HG02642 (cell line): ENCODE measurements at regions not wholly inside any gene's neighbourhood (a gene's known extent, or its start where the extent isn't known, plus 50 kb on each side); places are given as distances from the start of the nearest gene placed in this dataset.
"Not testable (repeated sequence)": the region's sequence is repeated elsewhere in the genome, so short reads cannot be mapped to it uniquely, and the experiment has no call there.

Source experiments
- ATAC-seq: cut with Tn5 transposase; IDR thresholded peaks from one replicate; pipeline ENCODE4 v1.9.1; 2021; ENCODE audit warnings: mild to moderate bottlenecking; ENCODE audit not compliant: unreplicated experiment, poor library complexity

DNA sequence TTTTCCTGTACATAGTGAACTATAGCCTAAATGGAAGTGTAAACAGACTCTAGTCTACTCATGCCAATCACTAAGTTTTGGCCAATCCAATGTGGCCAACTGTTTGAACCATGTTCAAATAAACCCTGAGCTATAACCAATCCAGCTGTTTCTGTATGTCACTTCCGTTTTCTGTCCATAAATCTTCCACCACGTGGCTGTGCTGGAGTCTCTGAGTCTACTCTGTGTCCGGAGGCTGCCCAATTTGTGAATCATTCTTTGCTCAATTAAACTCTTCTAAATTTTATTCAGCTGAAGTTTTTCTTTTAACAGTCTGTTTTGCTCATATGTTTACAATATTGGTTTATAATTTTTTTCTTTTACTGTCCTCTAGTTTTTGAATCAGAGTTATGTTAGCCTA, 112.3 kb upstream of the BANK1 start:
- no peak for ATAC-seq

- ATAC-seq = no peak
Measured at GRCh38 chr4:101670897-101671296, 119.6 kb upstream of the BANK1 start.

GRCh38 chr4:101670370-101670769, 120.2 kb upstream of the BANK1 start:
- ATAC-seq = no peak

DNA sequence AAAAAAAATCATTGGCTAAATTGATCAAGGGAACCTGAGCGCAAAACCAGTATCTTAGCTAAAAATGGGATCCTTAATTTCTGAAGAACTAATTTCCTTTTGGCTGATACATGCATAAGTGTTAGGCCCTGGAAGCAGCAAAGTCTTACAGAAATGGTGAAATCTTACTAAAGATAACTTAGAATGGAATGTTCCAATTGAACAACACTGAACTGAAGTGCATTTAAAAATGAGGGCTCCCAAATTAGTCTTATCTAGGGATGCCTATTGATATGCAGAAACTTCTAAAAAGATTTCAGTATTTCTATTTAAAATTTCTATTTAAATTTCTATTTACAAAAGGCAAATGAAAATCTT, 120.7 kb upstream of the BANK1 start:
- no peak for ATAC-seq

- ATAC-seq = no peak
Measured at GRCh38 chr4:101669138-101669831, 121.2 kb upstream of the BANK1 start.

- no peak for ATAC-seq
Measured at GRCh38 chr4:101667348-101667747, 123.2 kb upstream of the BANK1 start.

GRCh38 chr4:101660607-101661006, 129.9 kb upstream of the BANK1 start:
- no peak for ATAC-seq

DNA sequence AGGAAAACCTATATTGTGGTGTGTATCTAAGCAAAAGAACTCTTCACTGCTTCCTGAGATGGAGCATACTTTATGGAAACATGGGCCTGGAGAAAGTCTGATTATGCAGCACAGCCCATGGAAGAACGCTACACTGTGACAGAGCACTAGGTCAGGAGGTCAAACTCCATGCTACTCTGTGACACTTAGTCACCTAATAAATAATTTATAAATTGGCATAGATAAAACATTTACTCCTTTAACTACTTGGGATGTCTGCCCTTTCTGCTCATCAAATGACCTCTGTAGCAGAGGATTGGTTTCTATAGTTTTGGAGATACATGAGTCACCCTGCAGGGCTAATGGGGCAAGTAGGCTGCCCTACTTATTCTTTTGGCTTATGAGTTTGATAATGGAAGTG, 134.7 kb upstream of the BANK1 start:
- no peak for ATAC-seq

DNA sequence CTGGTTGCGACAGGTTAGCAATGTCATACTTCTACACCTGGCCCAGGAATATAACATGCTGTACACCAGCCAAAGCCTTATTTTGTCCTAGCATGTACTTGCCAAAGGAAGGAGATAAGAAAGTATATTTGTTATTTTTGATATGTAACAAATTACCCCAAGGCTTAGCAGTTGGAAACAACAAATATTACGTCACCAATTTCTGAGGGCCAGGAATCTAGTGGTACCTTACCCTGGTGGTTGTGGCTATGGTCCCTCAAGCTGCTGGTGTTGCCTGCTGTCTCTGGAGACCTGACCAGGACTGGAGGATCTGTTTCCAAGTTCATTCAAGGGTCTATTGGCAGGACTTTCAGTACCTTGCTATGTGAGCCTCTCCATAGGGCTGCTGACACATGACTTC, 135.5 kb upstream of the BANK1 start:
- no peak for ATAC-seq

DNA sequence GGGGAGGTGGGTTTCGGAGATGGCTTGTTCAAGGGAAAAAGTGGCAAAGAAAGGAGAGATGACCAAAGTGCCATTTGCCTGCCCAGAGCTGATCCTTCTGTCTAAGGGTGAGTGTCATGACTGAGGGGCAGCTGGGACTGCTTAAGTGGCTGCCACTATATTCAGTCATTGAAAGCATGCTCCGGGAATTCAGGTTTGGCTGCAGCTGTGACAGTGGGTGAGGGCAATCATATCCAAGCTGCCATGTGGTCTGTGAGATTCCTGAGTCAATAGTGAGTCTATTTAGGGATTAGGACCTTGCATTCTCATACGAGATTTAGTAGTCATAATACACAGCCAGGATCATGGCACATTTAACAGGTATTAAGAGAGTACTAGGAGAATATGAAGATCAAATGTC, 138.8 kb upstream of the BANK1 start:
- no peak for ATAC-seq

DNA sequence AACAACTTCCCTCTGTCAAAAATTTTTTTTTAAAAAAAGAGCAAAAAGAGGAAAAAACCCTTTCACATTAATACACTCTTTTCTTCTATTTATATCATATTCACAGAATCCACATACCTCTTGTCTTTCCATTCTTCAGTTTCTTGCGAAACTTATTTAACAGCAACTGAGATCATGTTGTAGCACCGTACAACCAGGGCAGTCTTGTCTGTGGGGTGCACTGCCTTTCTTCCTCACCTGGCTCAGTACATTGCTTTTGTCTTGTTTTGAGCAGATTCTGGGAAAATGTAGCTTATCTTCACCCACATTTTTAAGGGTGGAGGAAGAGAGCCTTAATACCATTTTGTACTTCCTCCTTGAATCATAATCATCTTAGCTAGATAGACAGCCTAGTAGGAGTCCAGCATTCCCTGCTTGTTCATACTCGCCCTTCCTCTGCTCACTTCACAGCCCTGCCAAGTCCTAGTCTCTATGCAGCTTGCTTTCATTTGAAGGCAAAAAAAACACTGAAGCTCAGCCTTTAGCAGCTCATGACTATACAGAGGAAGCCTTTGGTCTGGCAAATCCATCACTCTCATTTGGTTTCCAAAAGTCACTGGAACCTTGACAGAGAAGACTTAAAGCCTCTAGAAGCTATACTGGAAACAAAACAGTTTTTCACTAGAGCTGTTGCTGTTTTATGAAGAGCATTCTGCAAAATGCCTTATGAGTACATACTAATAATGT, 140.6 kb upstream of the BANK1 start:
- no peak for ATAC-seq

DNA sequence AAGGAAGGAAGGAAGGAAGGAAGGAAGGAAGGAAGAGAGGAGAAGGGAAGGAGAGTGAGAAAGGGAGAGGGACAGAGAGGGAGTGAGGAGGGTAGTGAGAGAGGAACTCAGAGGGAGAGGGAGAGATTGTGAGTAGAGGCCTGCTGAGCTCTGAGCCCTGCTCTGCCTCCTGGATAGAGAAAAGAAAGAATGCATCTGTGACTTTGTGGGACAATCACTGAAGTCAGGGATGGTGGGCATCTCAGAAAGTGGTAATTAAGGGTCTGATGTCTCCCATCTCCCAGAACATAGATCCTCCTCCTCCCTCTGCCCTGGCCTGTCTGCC, 142.9 kb upstream of the BANK1 start:
- no peak for ATAC-seq

DNA sequence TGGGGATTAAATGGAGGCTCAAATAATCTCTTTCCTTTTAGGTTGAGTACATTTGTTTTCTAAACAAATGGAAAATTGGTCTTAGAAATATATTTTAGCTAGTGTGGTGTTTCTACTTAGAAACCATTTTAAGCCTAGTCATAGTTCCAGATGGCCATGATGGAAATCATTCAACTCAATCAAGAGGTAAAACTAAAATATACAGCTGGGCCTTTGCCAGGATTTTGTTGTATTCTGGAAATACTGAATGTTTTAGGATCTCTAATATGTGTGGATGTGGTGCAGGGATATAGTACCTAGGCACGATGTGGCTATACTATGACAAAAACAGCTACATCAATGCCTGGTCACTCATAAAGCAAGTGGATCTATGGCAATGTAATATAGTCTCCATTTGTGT, 146.0 kb upstream of the BANK1 start:
- no peak for ATAC-seq

- ATAC-seq = no peak
Measured at GRCh38 chr4:101643186-101643837, 147.2 kb upstream of the BANK1 start.

DNA sequence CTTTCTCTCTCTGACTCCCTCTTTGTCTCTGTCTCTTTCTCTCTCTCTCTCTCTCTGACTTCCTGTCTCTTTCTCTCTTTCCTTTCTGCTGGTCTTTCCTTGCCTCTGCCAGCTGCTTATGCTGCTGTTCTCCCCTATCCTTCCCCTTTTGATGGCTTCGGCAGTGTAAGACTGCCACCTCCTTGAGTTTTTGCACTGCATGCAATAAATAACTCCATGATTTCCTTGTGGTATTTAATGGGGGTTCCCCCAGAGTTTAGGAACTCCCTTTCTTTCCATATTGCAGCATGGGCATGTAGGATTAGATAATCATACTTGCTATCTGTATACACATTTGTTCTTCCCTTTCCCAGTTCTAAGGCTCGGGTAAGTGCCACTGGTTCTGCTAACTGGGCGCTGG, 157.8 kb upstream of the BANK1 start:
- not testable (repeated sequence) for ATAC-seq

GRCh38 chr4:101630319-101630986, 160.1 kb upstream of the BANK1 start:
- ATAC-seq = no peak

DNA sequence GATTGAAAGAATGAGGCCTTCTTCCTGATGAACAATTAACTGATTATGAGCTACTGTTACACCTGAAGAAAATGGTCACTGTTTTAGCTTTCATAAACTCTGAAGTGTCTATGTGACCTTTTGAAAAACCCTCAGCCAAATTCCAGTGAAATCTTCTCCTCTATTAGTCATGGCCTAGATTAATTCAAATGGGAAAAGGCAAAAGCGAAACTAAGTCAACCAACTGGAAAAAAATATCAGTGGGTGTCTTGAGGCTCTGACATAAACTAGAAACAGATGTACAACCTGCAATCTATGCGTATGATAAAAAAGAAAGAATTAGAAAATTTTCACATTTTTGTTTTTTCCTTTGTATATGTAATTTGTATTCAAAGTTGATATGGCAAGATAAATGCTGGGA, 169.4 kb upstream of the BANK1 start:
- ATAC-seq = no peak

DNA sequence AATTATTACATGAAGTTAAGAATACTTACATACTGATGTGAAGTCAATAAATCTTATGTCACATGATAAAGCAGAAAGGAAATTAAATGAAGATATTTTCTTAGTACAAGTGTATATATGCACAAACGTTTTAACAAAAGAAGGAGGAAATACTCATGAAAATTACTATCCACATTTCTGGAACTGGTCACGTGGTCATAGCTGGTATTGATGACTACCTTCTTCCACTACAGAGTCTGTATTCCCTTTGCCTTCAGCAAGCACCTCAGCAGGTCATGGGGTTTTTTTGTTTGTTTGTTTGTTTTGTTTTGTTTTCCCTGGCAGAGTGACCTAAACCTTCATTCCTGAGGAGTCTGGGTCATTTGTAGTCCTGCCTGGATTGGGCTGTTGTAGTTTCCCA, 174.9 kb upstream of the BANK1 start:
- no peak for ATAC-seq

GRCh38 chr4:101606989-101607388, 183.5 kb upstream of the BANK1 start:
- ATAC-seq = not testable (repeated sequence)

DNA sequence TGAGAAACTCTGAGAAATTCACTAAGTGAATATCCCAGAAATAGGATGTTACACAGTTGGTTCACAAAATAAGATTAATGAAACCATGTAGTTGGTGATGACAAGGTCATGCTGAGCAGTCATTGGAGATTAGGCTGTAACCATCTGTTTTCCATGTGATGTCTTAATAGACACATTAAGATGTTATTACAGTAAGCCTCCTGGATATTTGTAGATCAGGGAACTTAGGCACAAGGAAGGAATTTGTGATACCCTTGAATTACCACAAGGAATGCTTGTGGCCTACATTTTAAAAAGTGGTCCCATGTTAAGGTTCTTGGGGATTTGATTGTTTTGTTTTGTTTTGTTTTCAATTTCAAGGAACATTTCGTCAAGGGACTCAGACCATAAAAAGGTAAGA, 185.6 kb upstream of the BANK1 start:
- ATAC-seq = no peak

GRCh38 chr4:101600287-101600686, 190.2 kb upstream of the BANK1 start:
- ATAC-seq = no peak
